ENCODE measurements at regions not wholly inside any gene's neighbourhood (a gene's known extent, or its start where the extent isn't known, plus 50 kb on each side); places are given as distances from the start of the nearest gene placed in this dataset.

- Histone ChIP-seq H4K20me1 (ENCODE audit: insufficient read depth, low read length) (no peaks in the 10 kb centered on the region), H3K9ac (ENCODE audit: insufficient read depth, low read length, poor library complexity, severe bottlenecking) (no peak overlapping the region), H3K27ac (ENCODE audit: low read depth in 1 of 2, low read length in 2 of 2) (no peak overlapping the region), H3K9me3 (replicated peaks in 1 of 2; ENCODE audit: control insufficient read depth in 1 of 2, insufficient read depth in 1 of 2, low read length in 2 of 2) (no peaks in the 10 kb centered on the region), H3K4me2 (replicated peaks; ENCODE audit: extremely low read depth, low read length, poor library complexity, severe bottlenecking) (peak overlapping the region; percentile 24), H3K27me3 (ENCODE audit: control insufficient read depth in 2 of 2, insufficient read depth in 2 of 2, low read length in 2 of 2) (no peaks in the 10 kb centered on the region), H3K4me1 (ENCODE audit: control insufficient read depth in 1 of 2, insufficient read depth in 2 of 2, low read length in 2 of 2) (peaks cover 3 to 10% of the 10 kb centered on the region in 2 donors), H3K36me3 (replicated peaks in 1 of 2; ENCODE audit: control insufficient read depth in 1 of 2, insufficient read depth in 2 of 2, low read length in 2 of 2) (no peaks in the 10 kb centered on the region), H2AFZ (ENCODE audit: insufficient read depth, low read depth, low read length, poor library complexity, severe bottlenecking) (no peak overlapping the region), H3K4me3 (replicated peaks in 1 of 3; ENCODE audit: low read depth in 2 of 3, low read length in 3 of 3) (no peak overlapping the region), H3K79me2 (ENCODE audit: insufficient read depth, low read length) (no peaks in the 10 kb centered on the region)
- Mint-ChIP-seq H3K4me3 (no peak overlapping the region), H3K9me3 (no peaks in the 10 kb centered on the region), H3K27ac (peak overlapping the region in 2 of 7 donors; percentile 8 to 69), H3K27me3 (ENCODE audit: low read depth in 3 of 3) (peaks cover 2 to 8% (median 5%) of the 10 kb centered on the region in 3 donors), H3K36me3 (no peaks in the 10 kb centered on the region), H3K4me1 (peaks cover 7% of the 10 kb centered on the region)
- no CpG with 5 or more reads among the region's 9 CpGs for WGBS (ENCODE audit: insufficient coverage)
- intact Hi-C loops (cut with micrococcal nuclease) = loop anchor here (2.0 to 5.0 kb wide), 4 partner anchors 42 to 92 kb away; partner anchors contain the start of gene TMPO (in 2 of the 2)
- peak; percentile 57 to 71 (median 64) for DNase-seq
- TF ChIP-seq CTCF (IDR thresholded peaks at IDR 0.05) = peak; percentile 88
Observed at GRCh38 chr12:98424726-98425401, 90.5 kb upstream of the TMPO start.

- Histone ChIP-seq H3K79me2 (ENCODE audit: insufficient read depth, low read length) (no peaks in the 10 kb centered on the region), H3K36me3 (replicated peaks in 1 of 2; ENCODE audit: control insufficient read depth in 1 of 2, insufficient read depth in 2 of 2, low read length in 2 of 2) (no peaks in the 10 kb centered on the region), H2AFZ (ENCODE audit: insufficient read depth, low read depth, low read length, poor library complexity, severe bottlenecking) (peak overlapping the region; percentile 35), H3K9ac (ENCODE audit: insufficient read depth, low read length, poor library complexity, severe bottlenecking) (no peak overlapping the region), H4K20me1 (ENCODE audit: insufficient read depth, low read length) (no peaks in the 10 kb centered on the region), H3K27ac (ENCODE audit: low read depth in 1 of 2, low read length in 2 of 2) (no peak overlapping the region), H3K4me1 (ENCODE audit: control insufficient read depth in 1 of 2, insufficient read depth in 2 of 2, low read length in 2 of 2) (peaks cover 3 to 10% of the 10 kb centered on the region in 2 donors), H3K4me3 (replicated peaks in 1 of 3; ENCODE audit: low read depth in 2 of 3, low read length in 3 of 3) (no peak overlapping the region), H3K9me3 (replicated peaks in 1 of 2; ENCODE audit: control insufficient read depth in 1 of 2, insufficient read depth in 1 of 2, low read length in 2 of 2) (no peaks in the 10 kb centered on the region), H3K27me3 (ENCODE audit: control insufficient read depth in 2 of 2, insufficient read depth in 2 of 2, low read length in 2 of 2) (no peaks in the 10 kb centered on the region), H3K4me2 (replicated peaks; ENCODE audit: extremely low read depth, low read length, poor library complexity, severe bottlenecking) (no peak overlapping the region)
- Mint-ChIP-seq H3K9me3 (peaks cover 0 to under 1% (median 0%) of the 10 kb centered on the region in 7 donors), H3K36me3 (no peaks in the 10 kb centered on the region), H3K27me3 (ENCODE audit: low read depth in 3 of 3) (peaks cover 0 to 6% (median 3%) of the 10 kb centered on the region in 3 donors), H3K4me3 (no peak overlapping the region), H3K4me1 (peaks cover 6% of the 10 kb centered on the region), H3K27ac (peak overlapping the region in 1 of 7 donors; percentile 53)
- no peak for DNase-seq
- no peak for TF ChIP-seq CTCF (IDR thresholded peaks at IDR 0.05)
- WGBS (ENCODE audit: insufficient coverage) = 86% methylated on average over 1 of the region's 4 CpGs
- intact Hi-C loops (cut with micrococcal nuclease) = loop anchor here in 1 of 2 donors (2.0 to 5.0 kb wide), 3 partner anchors 41 to 89 kb away; partner anchors contain the start of gene TMPO
Observed at GRCh38 chr12:98425859-98426258, 89.5 kb upstream of the TMPO start.
